Right ventricle myocardium superior (tissue), 1 donor: ENCODE measurements at regions not wholly inside any gene's neighbourhood (a gene's known extent, or its start where the extent isn't known, plus 50 kb on each side); places are given as distances from the start of the nearest gene placed in this dataset.

Source experiments
- ATAC-seq: fragments of 200-7000 bp; cut with Tn5 transposase; one replicate; pipeline ENCODE4 v1.9.1; 2020; ENCODE audit warnings: mild to moderate bottlenecking; ENCODE audit not compliant: poor library complexity
- DNase-seq: peaks from one replicate; pipeline ENCODE4 v3.0.0-alpha.2; 2020
- intact Hi-C: fragments of 100-400 bp; cut with DNase I; formaldehyde crosslinking; loops from one replicate; pipeline ENCODE4 v1.11.2; 2022
- donor health status: DM: no; HTN: yes; CAD: no; lungs with severe emphysema.

GRCh38 chr1:43052322-43052721 lies 93.7 kb upstream of the SLC2A1 start:
- DNase-seq (no peak), ATAC-seq (no peak)
- intact Hi-C loops = no loop called here

DNA sequence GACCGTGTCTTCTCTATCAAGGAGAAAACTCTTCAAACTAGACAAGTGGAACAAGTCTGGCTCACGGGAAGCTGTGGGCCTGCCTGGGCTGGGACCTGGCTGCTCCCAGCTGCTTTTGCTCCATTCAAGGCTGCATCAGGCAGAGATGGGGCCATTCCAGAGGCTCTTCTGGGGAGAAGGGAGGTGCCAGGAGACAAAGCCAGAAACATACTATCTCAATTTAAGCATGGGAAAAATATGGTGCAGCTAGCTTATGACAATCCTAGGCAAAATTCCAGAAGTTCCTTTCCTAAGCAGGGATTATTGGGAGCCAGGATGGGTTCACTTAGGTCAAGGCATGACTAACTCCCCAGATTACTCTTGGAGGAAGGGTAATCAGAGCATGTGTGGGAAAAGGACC lies 90.8 kb upstream of the SLC2A1 start:
- DNase-seq (no peak), ATAC-seq (no peak)
- intact Hi-C loops = no loop called here

GRCh38 chr1:43048601-43049011 lies 89.9 kb upstream of the SLC2A1 start:
- intact Hi-C loops = no loop called here
- DNase-seq (no peak), ATAC-seq (no peak)

DNA sequence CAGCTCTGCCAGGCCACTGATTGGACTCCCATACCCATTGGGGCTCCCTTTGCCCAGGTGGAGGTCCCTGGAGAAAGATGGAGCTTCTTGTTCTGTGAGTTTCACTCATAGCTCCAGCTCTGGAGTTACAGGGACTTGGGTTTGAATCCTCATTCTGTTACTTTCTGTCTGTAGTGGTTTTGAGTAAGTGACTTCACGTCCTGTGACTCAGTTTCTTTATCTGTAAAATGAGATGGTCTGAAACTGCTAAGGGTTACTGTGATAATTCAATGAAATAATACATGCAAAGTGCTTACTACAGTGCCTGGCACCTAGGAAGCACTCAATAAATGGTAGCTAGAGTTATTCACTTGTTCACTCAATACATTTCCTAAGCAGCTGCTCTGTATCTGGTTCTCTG lies 88.5 kb upstream of the SLC2A1 start:
- no peak for DNase-seq
- ATAC-seq = no peak
- intact Hi-C loops = no loop called here

DNA sequence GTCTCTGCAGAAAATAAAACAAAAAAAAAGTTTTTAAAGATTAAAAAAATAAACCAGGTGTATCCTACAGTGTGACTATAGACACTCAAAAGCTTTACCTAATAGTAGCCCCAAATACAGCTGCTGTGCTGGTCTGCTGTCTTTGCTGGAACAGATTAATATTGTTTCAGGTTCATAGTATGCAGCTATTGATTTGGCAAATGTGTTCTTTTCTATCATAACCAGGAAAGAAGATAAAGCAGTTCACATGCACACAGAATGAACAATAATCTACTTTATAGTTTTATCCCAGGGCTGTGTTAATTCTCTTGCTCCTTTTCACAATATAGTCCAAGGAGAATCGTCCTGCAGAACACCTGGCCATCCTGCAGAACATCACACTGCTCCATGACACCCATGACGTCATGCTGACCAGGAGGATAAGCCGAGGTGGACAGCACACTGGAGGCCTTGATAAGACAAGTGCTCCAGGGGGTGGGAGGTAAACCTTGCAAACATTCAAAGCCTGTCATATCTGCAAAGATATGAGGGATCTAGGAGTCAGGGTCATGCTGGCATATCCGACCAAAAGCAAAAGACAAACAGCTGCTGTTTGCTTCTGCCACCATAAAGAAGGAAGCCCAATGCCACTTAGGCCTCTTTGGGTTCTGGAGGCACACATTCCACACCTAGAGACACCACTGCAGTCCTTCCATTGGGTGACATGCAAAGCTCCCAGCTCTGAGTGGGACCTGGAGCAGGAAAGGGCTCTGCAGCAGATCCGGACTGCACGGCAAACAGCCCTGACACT lies 86.1 kb upstream of the SLC2A1 start:
- intact Hi-C loops = no loop called here
- no peak for DNase-seq
- ATAC-seq = no peak

DNA sequence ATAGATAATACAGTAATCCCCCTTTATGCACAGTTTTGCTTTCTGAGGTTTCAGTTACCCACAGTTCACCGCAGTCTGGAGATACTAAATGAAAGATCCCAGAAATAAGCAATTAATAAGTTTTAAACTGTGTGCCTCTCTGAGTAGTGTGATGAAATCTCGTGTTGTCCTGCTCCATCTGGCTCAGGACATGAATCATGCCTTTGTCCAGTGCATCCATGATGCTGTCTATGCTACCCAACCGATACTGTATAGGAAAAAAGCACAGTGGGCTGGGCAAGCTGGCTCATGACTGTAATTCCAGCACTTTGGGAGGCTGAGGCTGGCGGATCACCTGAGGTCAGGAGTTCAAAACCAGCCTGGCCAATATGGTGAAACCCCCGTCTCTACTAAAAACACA lies 85.0 kb upstream of the SLC2A1 start:
- DNase-seq (no peak), ATAC-seq (no peak)

GRCh38 chr1:43042773-43043457 lies 84.2 kb upstream of the SLC2A1 start:
- intact Hi-C loops = no loop called here
- ATAC-seq (no peak), DNase-seq (no peak)

More for the DNA sequence above, 85.0 kb upstream of the SLC2A1 start:
- intact Hi-C loops = no loop called here

GRCh38 chr1:43042127-43042526 lies 83.5 kb upstream of the SLC2A1 start:
- DNase-seq (no peak), ATAC-seq (no peak)
- intact Hi-C loops = no loop called here

- intact Hi-C loops = no loop called here
- ATAC-seq (no peak), DNase-seq (no peak)
These were observed 82.9 kb upstream of the SLC2A1 start for GRCh38 chr1:43041591-43041990.

DNA sequence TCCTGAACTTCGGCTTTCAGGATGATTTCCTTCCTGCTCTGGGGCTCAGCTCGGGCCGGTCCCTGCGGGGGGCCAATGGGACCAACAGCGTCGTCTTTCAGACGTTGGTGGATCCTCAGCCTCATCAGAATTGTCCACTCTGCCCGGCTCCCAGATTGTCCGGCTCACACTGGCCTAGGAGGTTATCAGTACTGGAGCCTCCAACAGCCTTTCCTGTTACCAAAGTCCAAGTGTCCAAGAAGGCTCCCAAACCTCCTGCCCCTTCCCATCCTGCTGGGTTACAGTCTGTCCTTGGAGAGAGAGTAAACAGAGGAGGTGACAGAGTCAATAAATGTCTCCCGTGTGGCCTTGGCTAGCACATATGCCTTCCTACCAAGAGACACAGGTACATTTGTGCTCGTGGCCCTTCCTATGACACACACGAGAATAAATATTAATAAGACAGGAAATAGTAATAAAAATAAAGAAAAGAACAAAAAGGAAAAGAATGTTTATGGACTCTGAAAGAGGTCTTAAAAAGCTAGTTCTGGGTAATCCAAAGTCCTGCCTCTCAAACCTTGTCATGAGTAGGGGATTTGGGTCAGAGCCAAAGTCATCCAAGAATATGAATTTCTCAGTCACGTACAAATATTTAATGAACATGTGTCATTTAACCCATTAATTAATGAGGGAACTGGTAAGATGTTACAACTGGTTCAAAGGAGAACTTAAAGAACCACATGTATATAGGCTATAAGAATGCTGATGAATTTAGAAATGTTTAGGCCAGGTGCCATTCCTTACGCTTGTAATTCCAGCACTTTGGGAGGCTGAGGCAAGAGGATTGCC lies 80.8 kb upstream of the SLC2A1 start:
- no peak for DNase-seq
- intact Hi-C loops = no loop called here
- ATAC-seq = no peak

DNA sequence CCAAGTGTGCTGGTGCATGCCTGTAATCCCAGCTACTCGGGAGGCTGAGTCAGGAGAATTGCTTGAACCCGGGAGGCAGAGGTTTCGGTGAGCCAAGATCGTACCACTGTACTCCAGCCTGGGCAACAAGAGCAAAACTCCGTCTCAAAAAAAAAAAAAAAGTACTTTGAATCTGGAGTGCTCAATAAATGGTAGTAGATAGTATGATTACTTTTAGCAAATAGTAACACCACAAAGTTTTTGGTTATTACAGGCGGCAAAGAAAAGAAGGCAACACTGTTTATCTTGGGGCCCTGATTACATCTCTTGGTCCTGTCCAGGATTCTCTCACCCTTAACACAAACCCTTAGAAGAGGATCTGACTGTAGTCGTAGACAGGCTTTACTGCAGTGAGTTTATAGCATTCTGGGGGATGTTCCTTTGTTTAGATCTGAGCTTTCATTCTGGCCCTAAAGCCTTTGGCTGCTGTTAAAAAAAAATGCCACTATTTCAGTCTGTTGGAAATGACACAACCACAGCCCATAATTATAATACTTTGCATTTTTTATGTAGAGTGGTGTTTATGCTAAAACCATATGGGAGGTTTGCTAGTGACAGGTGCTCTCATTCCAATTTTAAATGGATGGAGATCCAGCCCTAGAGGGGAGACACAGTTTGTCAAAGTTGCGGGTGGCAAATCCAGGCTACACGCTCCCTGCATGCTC lies 79.7 kb upstream of the SLC2A1 start:
- DNase-seq = no peak
- ATAC-seq = no peak
- intact Hi-C loops = no loop called here

- no peak for ATAC-seq
- intact Hi-C loops = no loop called here
- no peak for DNase-seq
These were observed 78.8 kb upstream of the SLC2A1 start for GRCh38 chr1:43037466-43037865.

DNA sequence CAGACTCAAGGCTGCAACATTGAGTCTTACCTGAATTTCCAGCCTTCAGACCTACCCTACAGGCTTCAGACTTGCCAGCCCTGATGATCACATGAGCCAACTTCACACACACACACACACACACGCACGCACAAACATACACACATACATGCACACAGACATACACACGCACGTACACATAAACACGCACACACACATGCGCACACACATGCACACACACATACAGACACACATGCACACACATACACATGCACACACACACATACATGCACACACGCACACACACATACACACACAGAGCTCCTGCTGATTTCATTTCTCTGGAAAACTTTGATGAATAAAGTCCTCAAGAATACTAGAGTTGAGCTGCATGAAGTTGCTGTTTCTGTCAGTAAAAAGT lies 78.3 kb upstream of the SLC2A1 start:
- ATAC-seq (no peak), DNase-seq (no peak)
- intact Hi-C loops = no loop called here

DNA sequence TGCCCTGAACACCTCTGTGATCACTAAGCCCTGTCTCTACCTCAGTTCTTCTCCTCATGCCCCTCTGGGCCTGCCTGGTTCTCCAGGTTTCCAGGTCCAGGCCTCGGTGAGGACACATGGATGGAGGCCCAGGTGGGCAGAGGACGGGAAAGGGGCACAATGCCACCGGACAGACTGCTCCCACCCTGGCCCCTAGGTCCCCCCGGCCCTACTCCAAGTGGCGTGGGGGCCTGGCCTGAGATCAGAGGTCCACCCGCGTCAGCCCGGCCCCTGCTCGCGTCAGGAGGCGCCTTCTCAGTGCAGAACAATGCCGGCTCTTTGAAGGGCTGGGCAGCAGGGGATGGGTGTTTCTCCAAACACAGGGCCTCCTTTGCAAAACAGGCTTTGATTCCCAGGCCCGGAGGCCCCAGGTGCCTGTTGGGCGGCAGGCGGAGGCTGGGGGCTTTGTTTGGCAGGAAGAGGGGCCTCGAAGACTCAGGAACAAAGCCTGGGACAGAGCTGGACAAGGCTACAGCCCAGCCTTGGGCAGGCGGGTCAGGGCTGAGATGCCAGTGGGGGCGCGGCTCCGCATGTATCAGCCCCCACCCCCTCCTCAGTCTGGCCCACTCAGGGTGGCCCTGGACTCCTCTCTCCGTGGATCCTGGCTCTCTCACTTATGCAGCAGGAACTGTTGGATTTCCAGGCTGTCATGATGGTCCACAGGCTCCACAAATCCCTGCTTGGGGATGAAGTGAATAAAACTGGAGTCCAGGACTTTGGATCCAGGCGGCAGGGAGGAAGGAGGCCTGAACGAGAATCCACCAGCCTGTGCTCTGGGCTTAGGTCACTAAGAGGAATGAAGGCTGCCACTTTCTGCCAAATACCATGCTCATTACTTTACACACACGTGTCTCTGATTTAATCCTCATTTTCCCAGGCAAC lies 77.4 kb upstream of the SLC2A1 start:
- intact Hi-C loops = no loop called here
- DNase-seq (no peak), ATAC-seq (no peak)

DNA sequence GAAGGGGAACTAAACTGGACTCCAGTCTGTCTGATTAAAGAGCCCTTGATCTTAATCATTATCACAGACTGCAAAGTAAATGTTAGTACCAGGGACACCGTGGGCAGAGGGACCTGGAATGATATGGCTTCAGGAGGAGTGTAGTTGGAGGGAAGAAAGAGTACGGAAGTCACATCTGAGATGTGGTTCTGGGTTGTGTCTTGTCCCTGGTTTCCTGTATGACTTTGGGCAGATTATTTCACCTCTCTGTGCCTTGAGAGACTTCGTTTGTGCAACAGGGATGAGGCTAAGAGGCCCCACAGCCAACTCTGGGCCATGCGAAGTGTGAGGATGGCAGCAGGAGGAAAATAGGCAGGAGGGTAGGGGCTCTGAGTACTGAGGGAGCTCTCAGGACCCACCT lies 76.1 kb upstream of the SLC2A1 start:
- DNase-seq (no peak), ATAC-seq (no peak)
- intact Hi-C loops = no loop called here

DNA sequence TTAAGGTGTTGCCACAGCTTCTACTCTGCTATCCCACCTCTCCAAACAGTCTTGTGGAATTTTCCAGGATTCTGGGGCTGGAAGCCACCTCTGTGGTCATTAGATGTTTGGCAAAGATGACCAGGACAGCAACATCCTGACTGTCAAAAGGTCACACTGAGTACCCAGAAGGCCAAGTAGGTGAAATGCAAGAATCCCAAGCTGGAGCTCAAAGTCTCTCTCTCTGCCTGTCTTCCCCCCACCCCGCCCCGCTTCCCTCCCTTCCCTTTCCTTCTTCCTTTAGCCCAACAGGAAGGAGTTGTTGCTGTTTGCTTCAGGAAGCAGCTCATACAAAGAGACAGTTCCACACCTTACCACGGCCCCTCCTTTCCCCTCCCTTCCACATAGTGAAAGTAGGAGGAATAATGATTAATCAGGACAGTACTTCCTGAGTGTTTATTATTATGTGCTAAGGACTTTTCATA lies 75.6 kb upstream of the SLC2A1 start:
- intact Hi-C loops = no loop called here

DNA sequence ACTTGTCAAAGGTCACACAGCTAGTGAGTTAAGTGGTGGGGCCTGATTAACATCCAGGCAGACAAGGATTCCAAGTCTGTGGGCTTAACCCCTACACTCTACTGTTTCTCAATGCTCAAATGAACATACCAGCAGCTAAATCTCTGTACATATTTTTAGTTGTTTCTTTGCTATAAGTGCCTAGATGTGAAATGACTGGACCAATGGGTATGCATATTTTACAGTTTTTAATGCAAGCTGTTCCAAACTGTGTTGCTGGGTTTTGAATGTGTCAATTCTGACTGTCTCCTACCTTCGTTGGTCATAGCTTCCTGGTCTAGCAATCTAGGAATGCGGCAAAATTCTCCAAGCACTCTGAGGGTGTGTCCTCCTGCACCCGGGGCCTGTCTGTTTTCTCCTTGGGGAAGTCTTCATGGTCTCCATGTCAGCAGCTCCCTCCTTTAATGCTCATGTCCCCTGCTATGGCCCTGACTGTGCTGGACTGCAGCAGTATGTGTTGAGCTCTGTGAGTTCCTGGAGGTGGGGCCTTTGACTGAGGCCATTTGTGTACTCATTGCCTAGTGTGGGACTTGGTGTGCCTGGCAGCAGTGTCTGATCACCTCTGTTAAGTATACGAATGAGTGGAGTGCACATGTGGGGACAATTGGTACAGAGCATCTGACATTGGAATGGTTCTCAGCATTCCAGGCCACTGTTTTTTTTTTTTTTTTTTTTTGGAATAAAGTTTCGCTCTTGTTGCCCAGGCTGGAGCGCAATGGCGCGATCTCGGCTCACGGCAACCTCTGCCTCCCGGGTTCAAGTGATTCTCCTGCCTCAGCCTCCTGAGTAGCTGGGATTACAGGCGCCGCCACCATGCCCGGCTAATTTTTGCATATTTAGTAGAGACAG lies 72.9 kb upstream of the SLC2A1 start:
- ATAC-seq (no peak), DNase-seq (no peak)
- intact Hi-C loops = no loop called here

More for the DNA sequence above, 75.6 kb upstream of the SLC2A1 start:
- no peak for ATAC-seq
- DNase-seq = no peak
